HG02973 (cell line): ENCODE measurements at regions not wholly inside any gene's neighbourhood (a gene's known extent, or its start where the extent isn't known, plus 50 kb on each side); places are given as distances from the start of the nearest gene placed in this dataset.

Source experiments
- ATAC-seq: cut with Tn5 transposase; IDR thresholded peaks from one replicate; pipeline ENCODE4 v1.9.1; 2021; ENCODE audit warnings: moderate library complexity; ENCODE audit not compliant: unreplicated experiment

GRCh38 chr21:35136106-35136505 lies 87.0 kb upstream of the RUNX1 start:
- no peak for ATAC-seq

- no peak for ATAC-seq
Measured at GRCh38 chr21:35135481-35135880, 86.4 kb upstream of the RUNX1 start.

- no peak for ATAC-seq
Measured at GRCh38 chr21:35134309-35134708, 85.2 kb upstream of the RUNX1 start.

- ATAC-seq: no peak
Measured at GRCh38 chr21:35128536-35128935, 79.4 kb upstream of the RUNX1 start.

- no peak for ATAC-seq
Measured at GRCh38 chr21:35127851-35128250, 78.7 kb upstream of the RUNX1 start.

GRCh38 chr21:35127026-35127425 lies 77.9 kb upstream of the RUNX1 start:
- ATAC-seq: no peak

- ATAC-seq: no peak
Measured at GRCh38 chr21:35120631-35121180, 71.6 kb upstream of the RUNX1 start.

- no peak for ATAC-seq
Measured at GRCh38 chr21:35119501-35120047, 70.5 kb upstream of the RUNX1 start.

- no peak for ATAC-seq
Measured at GRCh38 chr21:35116777-35117176, 67.7 kb upstream of the RUNX1 start.

GRCh38 chr21:35113064-35113463 lies 64.0 kb upstream of the RUNX1 start:
- no peak for ATAC-seq

GRCh38 chr21:35111321-35111930 lies 62.3 kb upstream of the RUNX1 start:
- ATAC-seq: no peak

- no peak for ATAC-seq
Measured at GRCh38 chr21:35108887-35109286, 59.8 kb upstream of the RUNX1 start.

- ATAC-seq: no peak
Measured at GRCh38 chr21:35107520-35107919, 58.4 kb upstream of the RUNX1 start.

- ATAC-seq: no peak
Measured at GRCh38 chr21:35106246-35106835, 57.2 kb upstream of the RUNX1 start.

GRCh38 chr21:35102488-35103371 lies 53.6 kb upstream of the RUNX1 start:
- no peak for ATAC-seq

GRCh38 chr21:35100349-35100811 lies 51.3 kb upstream of the RUNX1 start:
- ATAC-seq: no peak

GRCh38 chr21:35099310-35099709 lies 50.2 kb upstream of the RUNX1 start:
- no peak for ATAC-seq
